Transverse colon (tissue), 3 donors: ENCODE measurements at regions not wholly inside any gene's neighbourhood (a gene's known extent, or its start where the extent isn't known, plus 50 kb on each side); places are given as distances from the start of the nearest gene placed in this dataset.

Source experiments
- CTCF ChIP-seq, 5 experiments: fragments of 200-600 bp in 3 of 5; fragments of 450-650 bp in 2 of 5; sonication (generic) in 3 of 5; IDR thresholded peaks; 1 replicate in 2 of 5; 2 replicates in 3 of 5; pipeline ENCODE4 v1.5.1; 2016 to 2017; ENCODE audit warnings: antibody characterized with exemption in 5 of 5, inconsistent platforms in 3 of 5, mild to moderate bottlenecking in 2 of 5, moderate library complexity in 1 of 5
- POLR2A ChIP-seq: fragments of 450-650 bp; IDR thresholded peaks from one replicate; pipeline ENCODE4 v1.6.1; 2016; ENCODE audit warnings: antibody characterized with exemption, mild to moderate bottlenecking, moderate library complexity

GRCh38 chr5:128687930-128688329, 149.9 kb upstream of the FBN2 start:
- TF ChIP-seq CTCF (IDR thresholded peaks at IDR 0.05) (no peak), POLR2A (no peak)
